ENCODE measurements at regions not wholly inside any gene's neighbourhood (a gene's known extent, or its start where the extent isn't known, plus 50 kb on each side); places are given as distances from the start of the nearest gene placed in this dataset.

- peaks cover 16% of the 10 kb centered on the region for H3K27me3 Mint-ChIP-seq (ENCODE audit: insufficient read depth, low read depth, poor library complexity)
- Histone ChIP-seq H3K79me2 (replicated peaks; ENCODE audit: insufficient read depth) (no peaks in the 10 kb centered on the region), H3K27me3 (ENCODE audit: insufficient read depth) (peaks cover 32% of the 10 kb centered on the region), H3K27ac (ENCODE audit: low read depth) (no peak overlapping the region), H3K9me2 (ENCODE audit: insufficient read depth) (no peaks in the 10 kb centered on the region), H3K4me3 (no peak overlapping the region), H3K4me2 (no peak overlapping the region), H4K20me1 (replicated peaks; ENCODE audit: insufficient read depth) (0 out of 2 replicates have a peak, but pooled peaks cover 5% of the 10 kb centered on the region), H3F3A (replicated peaks; ENCODE audit: low read depth) (no peaks in the 10 kb centered on the region), H3K36me3 (ENCODE audit: insufficient read depth) (no peaks in the 10 kb centered on the region), H2AFZ (no peak overlapping the region), H3K4me1 (ENCODE audit: insufficient read depth) (peaks cover 19% of the 10 kb centered on the region)
- H3K4me1 Mint-ChIP-seq: peaks cover 37% of the 10 kb centered on the region
- TF ChIP-seq NANOG (IDR thresholded peaks at IDR 0.05; ENCODE audit: borderline replicate concordance) (peak; percentile 47; the same call in 1 of the 2 replicates), EZH2 (IDR thresholded peaks at IDR 0.05; ENCODE audit: low read depth, unreplicated experiment) (no peak)
- H3K27ac Mint-ChIP-seq: no peak overlapping the region
- no peak for DNase-seq (ENCODE audit: low spot score)
- no peaks in the 10 kb centered on the region for H3K9me3 Mint-ChIP-seq
- no peak overlapping the region for H3K4me3 Mint-ChIP-seq
- peaks cover 9% of the 10 kb centered on the region for H3K36me3 Mint-ChIP-seq (ENCODE audit: low read depth)
- no peak for ATAC-seq
Measured at GRCh38 chr1:184879876-184880557, 94.3 kb downstream of the NIBAN1 start.

- H3K4me1 ChIP-seq (ENCODE audit: insufficient read depth): peaks cover 19% of the 10 kb centered on the region
- H3K27me3 ChIP-seq (ENCODE audit: insufficient read depth): peaks cover 20% of the 10 kb centered on the region
- no peaks in the 10 kb centered on the region for H3K9me2 ChIP-seq (ENCODE audit: insufficient read depth)
- peaks cover 6% of the 10 kb centered on the region for H3K27me3 Mint-ChIP-seq (ENCODE audit: insufficient read depth, low read depth, poor library complexity)
- H3K79me2 ChIP-seq (replicated peaks; ENCODE audit: insufficient read depth): no peaks in the 10 kb centered on the region
- TF ChIP-seq POLR2AphosphoS5 (IDR thresholded peaks at IDR 0.05; ENCODE audit: low read depth) (no peak), JUNB (IDR thresholded peaks at IDR 0.05; ENCODE audit: unreplicated experiment) (no peak), REST (IDR thresholded peaks at IDR 0.05; ENCODE audit: unreplicated experiment) (no peak), NANOG (IDR thresholded peaks at IDR 0.05; ENCODE audit: borderline replicate concordance) (no peak), ETS1 (IDR thresholded peaks at IDR 0.05) (no peak), ZNF331 (CRISPR knock-in tag; IDR thresholded peaks at IDR 0.05; ENCODE audit: low read depth) (no peak), CREB1 (CRISPR knock-in tag; IDR thresholded peaks at IDR 0.05; ENCODE audit: low read depth) (no peak)
- H2AFZ ChIP-seq: no peak overlapping the region
- no peaks in the 10 kb centered on the region for H3K36me3 ChIP-seq (ENCODE audit: insufficient read depth)
- no peak overlapping the region for H3K4me2 ChIP-seq
- no peak overlapping the region for H3K4me3 ChIP-seq
- no peaks in the 10 kb centered on the region for H3F3A ChIP-seq (replicated peaks; ENCODE audit: low read depth)
- no peak for ATAC-seq
- H3K27ac Mint-ChIP-seq: no peak overlapping the region
- no peak overlapping the region for H3K27ac ChIP-seq (ENCODE audit: low read depth)
- H3K36me3 Mint-ChIP-seq (ENCODE audit: low read depth): peaks cover 2% of the 10 kb centered on the region
- 0 out of 2 replicates have a peak, but pooled peaks cover 5% of the 10 kb centered on the region for H4K20me1 ChIP-seq (replicated peaks; ENCODE audit: insufficient read depth)
- no peak overlapping the region for H3K4me3 Mint-ChIP-seq
- no peaks in the 10 kb centered on the region for H3K9me3 Mint-ChIP-seq
- DNase-seq (ENCODE audit: low spot score): no peak
- H3K4me1 Mint-ChIP-seq: peaks cover 35% of the 10 kb centered on the region
Measured at GRCh38 chr1:184878602-184879001, 95.7 kb downstream of the NIBAN1 start.
